ENCODE measurements at regions not wholly inside any gene's neighbourhood (a gene's known extent, or its start where the extent isn't known, plus 50 kb on each side); places are given as distances from the start of the nearest gene placed in this dataset.

GRCh38 chr12:111110556-111110955 lies 190.2 kb upstream of the MYL2 start:
- no peak overlapping the region for H3K4me3 Mint-ChIP-seq (ENCODE audit: unreplicated experiment)
- no peak for TF ChIP-seq CTCF (IDR thresholded peaks at IDR 0.05; ENCODE audit: partially characterized antibody, unreplicated experiment)
- no peak for DNase-seq
- H3K27ac Mint-ChIP-seq (ENCODE audit: unreplicated experiment) = no peak overlapping the region
- peaks cover 2% of the 10 kb centered on the region for H3K27me3 Mint-ChIP-seq (ENCODE audit: unreplicated experiment)
- peaks cover 6% of the 10 kb centered on the region for H3K9me3 Mint-ChIP-seq (ENCODE audit: unreplicated experiment)
- peaks cover 2% of the 10 kb centered on the region for H3K4me1 Mint-ChIP-seq (ENCODE audit: low read depth, unreplicated experiment)
- peaks cover 6% of the 10 kb centered on the region for H3K36me3 Mint-ChIP-seq (ENCODE audit: unreplicated experiment)

- Mint-ChIP-seq H3K36me3 (ENCODE audit: unreplicated experiment) (peaks cover 6% of the 10 kb centered on the region), H3K27me3 (ENCODE audit: unreplicated experiment) (peaks cover 2% of the 10 kb centered on the region), H3K9me3 (ENCODE audit: unreplicated experiment) (peaks cover 6% of the 10 kb centered on the region), H3K4me1 (ENCODE audit: low read depth, unreplicated experiment) (peaks cover 6% of the 10 kb centered on the region), H3K4me3 (ENCODE audit: unreplicated experiment) (no peak overlapping the region), H3K27ac (ENCODE audit: unreplicated experiment) (no peak overlapping the region)
- no peak for TF ChIP-seq CTCF (IDR thresholded peaks at IDR 0.05; ENCODE audit: partially characterized antibody, unreplicated experiment)
- no peak for DNase-seq
Observed at GRCh38 chr12:111108726-111109125, 188.3 kb upstream of the MYL2 start.

- Mint-ChIP-seq H3K4me3 (ENCODE audit: unreplicated experiment) (no peak overlapping the region), H3K27me3 (ENCODE audit: unreplicated experiment) (peaks cover 2% of the 10 kb centered on the region), H3K4me1 (ENCODE audit: low read depth, unreplicated experiment) (peaks cover 6% of the 10 kb centered on the region), H3K9me3 (ENCODE audit: unreplicated experiment) (peaks cover 6% of the 10 kb centered on the region), H3K27ac (ENCODE audit: unreplicated experiment) (no peak overlapping the region), H3K36me3 (ENCODE audit: unreplicated experiment) (peaks cover 6% of the 10 kb centered on the region)
- DNase-seq = no peak
- no peak for TF ChIP-seq CTCF (IDR thresholded peaks at IDR 0.05; ENCODE audit: partially characterized antibody, unreplicated experiment)
Observed at GRCh38 chr12:111107392-111108178, 187.2 kb upstream of the MYL2 start.

- Mint-ChIP-seq H3K27me3 (ENCODE audit: unreplicated experiment) (peaks cover 5% of the 10 kb centered on the region), H3K27ac (ENCODE audit: unreplicated experiment) (no peak overlapping the region), H3K4me1 (ENCODE audit: low read depth, unreplicated experiment) (peaks cover 4% of the 10 kb centered on the region), H3K4me3 (ENCODE audit: unreplicated experiment) (no peak overlapping the region), H3K36me3 (ENCODE audit: unreplicated experiment) (peaks cover 6% of the 10 kb centered on the region), H3K9me3 (ENCODE audit: unreplicated experiment) (peaks cover 8% of the 10 kb centered on the region)
- no peak for DNase-seq
- no peak for TF ChIP-seq CTCF (IDR thresholded peaks at IDR 0.05; ENCODE audit: partially characterized antibody, unreplicated experiment)
Observed at GRCh38 chr12:111105294-111105693, 184.9 kb upstream of the MYL2 start.

GRCh38 chr12:111103583-111103982 lies 183.2 kb upstream of the MYL2 start:
- Mint-ChIP-seq H3K9me3 (ENCODE audit: unreplicated experiment) (peaks cover 10% of the 10 kb centered on the region), H3K4me1 (ENCODE audit: low read depth, unreplicated experiment) (peaks cover 4% of the 10 kb centered on the region), H3K27ac (ENCODE audit: unreplicated experiment) (no peak overlapping the region), H3K36me3 (ENCODE audit: unreplicated experiment) (peaks cover 6% of the 10 kb centered on the region), H3K4me3 (ENCODE audit: unreplicated experiment) (no peak overlapping the region), H3K27me3 (ENCODE audit: unreplicated experiment) (peaks cover 6% of the 10 kb centered on the region)
- no peak for TF ChIP-seq CTCF (IDR thresholded peaks at IDR 0.05; ENCODE audit: partially characterized antibody, unreplicated experiment)
- no peak for DNase-seq

Data from glutamatergic neuron (in vitro differentiated cells).